H9 (cell line): ENCODE measurements at regions not wholly inside any gene's neighbourhood (a gene's known extent, or its start where the extent isn't known, plus 50 kb on each side); places are given as distances from the start of the nearest gene placed in this dataset.

Experiments used
- DNase-seq: peaks from one replicate; pipeline ENCODE4 v3.0.0-alpha.2; 2017
- H2AFZ ChIP-seq: one replicate; pipeline ENCODE4 v1.6.1; 2013; ENCODE audit warnings: mild to moderate bottlenecking, low read length, control low read depth, moderate library complexity
- H2AK5ac ChIP-seq: 2 replicates; pipeline ENCODE4 v1.6.1; 2013; ENCODE audit warnings: low read length, control low read depth, mixed read lengths; ENCODE audit not compliant: insufficient read length
- H2BK120ac ChIP-seq: one replicate; pipeline ENCODE4 v1.6.1; 2013; ENCODE audit warnings: low read depth, mild to moderate bottlenecking, low read length, control low read depth, inconsistent platforms; ENCODE audit not compliant: poor library complexity, severe bottlenecking
- H2BK12ac ChIP-seq: 2 replicates; pipeline ENCODE4 v1.6.1; 2013; ENCODE audit warnings: low read length, control low read depth, mixed read lengths, low read depth; ENCODE audit not compliant: insufficient read length
- H2BK15ac ChIP-seq: 2 replicates; pipeline ENCODE4 v1.6.1; 2013; ENCODE audit warnings: low read depth, low read length, control low read depth
- H2BK20ac ChIP-seq: one replicate; pipeline ENCODE4 v1.6.1; 2013; ENCODE audit warnings: low read depth, mild to moderate bottlenecking, low read length, control low read depth, inconsistent platforms; ENCODE audit not compliant: poor library complexity, severe bottlenecking
- H2BK5ac ChIP-seq: 2 replicates; pipeline ENCODE4 v1.6.1; 2013; ENCODE audit warnings: low read length, control low read depth, mixed read lengths; ENCODE audit not compliant: insufficient read length
- H3K14ac ChIP-seq: 2 replicates; pipeline ENCODE4 v1.6.1; 2013; ENCODE audit warnings: low read length, control low read depth; ENCODE audit not compliant: insufficient read depth
- H3K18ac ChIP-seq: 2 replicates; pipeline ENCODE4 v1.6.1; 2013; ENCODE audit warnings: low read depth, mild to moderate bottlenecking, mixed read lengths, low read length, control low read depth; ENCODE audit not compliant: insufficient read length
- H3K23ac ChIP-seq: 2 replicates; pipeline ENCODE4 v1.6.1; 2013; ENCODE audit warnings: low read length, control low read depth, mixed read lengths, low read depth; ENCODE audit not compliant: insufficient read length
- H3K23me2 ChIP-seq: 2 replicates; pipeline ENCODE4 v1.6.1; 2013; ENCODE audit warnings: low read depth, mild to moderate bottlenecking, mixed read lengths, low read length, control low read depth; ENCODE audit not compliant: insufficient read length, poor library complexity, severe bottlenecking
- H3K27ac ChIP-seq: 2 replicates; pipeline ENCODE4 v1.5.1; 2013; ENCODE audit warnings: low read length, control low read depth, mixed read lengths, low read depth; ENCODE audit not compliant: insufficient read length
- H3K27me3 ChIP-seq: 2 replicates; pipeline ENCODE4 v1.6.1; 2013; ENCODE audit warnings: low read length, control low read depth, inconsistent platforms; ENCODE audit not compliant: insufficient read depth
- H3K4ac ChIP-seq: 2 replicates; pipeline ENCODE4 v1.6.1; 2013; ENCODE audit warnings: low read depth, mild to moderate bottlenecking, control low read depth, inconsistent platforms, low read length, moderate library complexity
- H3K4me1 ChIP-seq: 2 replicates; pipeline ENCODE4 v1.6.1; 2013; ENCODE audit warnings: low read length, control low read depth, inconsistent platforms; ENCODE audit not compliant: insufficient read depth
- H3K4me2 ChIP-seq: 2 replicates; pipeline ENCODE4 v1.6.1; 2013; ENCODE audit warnings: low read length, control low read depth, mixed read lengths; ENCODE audit not compliant: insufficient read length, insufficient read depth
- H3K56ac ChIP-seq: 2 replicates; pipeline ENCODE4 v1.6.1; 2013; ENCODE audit warnings: low read depth, mild to moderate bottlenecking, mixed read lengths, low read length, control low read depth; ENCODE audit not compliant: insufficient read length
- H3K79me1 ChIP-seq: 2 replicates; pipeline ENCODE4 v1.6.1; 2013; ENCODE audit warnings: low read depth, mild to moderate bottlenecking, moderate library complexity, low read length, control low read depth, inconsistent platforms; ENCODE audit not compliant: insufficient read depth, poor library complexity, severe bottlenecking
- H3K79me2 ChIP-seq: 2 replicates; pipeline ENCODE4 v1.6.1; 2013; ENCODE audit warnings: low read length, control low read depth, inconsistent platforms; ENCODE audit not compliant: insufficient read depth
- H3K9ac ChIP-seq: 2 replicates; pipeline ENCODE4 v1.6.1; 2013; ENCODE audit warnings: low read length, control low read depth, mixed read lengths; ENCODE audit not compliant: insufficient read length; ENCODE audit errors: extremely low read depth
- H3K9me3 ChIP-seq: one replicate; pipeline ENCODE4 v1.6.1; 2013; ENCODE audit warnings: low read depth, low read length, inconsistent platforms; ENCODE audit not compliant: control insufficient read depth
- H3T11ph ChIP-seq: one replicate; pipeline ENCODE4 v1.6.1; 2013; ENCODE audit warnings: mild to moderate bottlenecking, low read length, control low read depth, inconsistent platforms
- H4K20me1 ChIP-seq: one replicate; pipeline ENCODE4 v1.6.1; 2013; ENCODE audit not compliant: control insufficient read depth, insufficient read length, insufficient read depth
- H4K5ac ChIP-seq: 2 replicates; pipeline ENCODE4 v1.6.1; 2013; ENCODE audit warnings: low read depth, mild to moderate bottlenecking, mixed read lengths, low read length, control low read depth; ENCODE audit not compliant: insufficient read length
- H4K8ac ChIP-seq: replicated peaks from 2 replicates; pipeline ENCODE4 v1.6.1; 2013; ENCODE audit warnings: low read length, control low read depth, mixed read lengths, low read depth; ENCODE audit not compliant: insufficient read length
- H4K91ac ChIP-seq: 2 replicates; pipeline ENCODE4 v1.6.1; 2013; ENCODE audit warnings: low read depth, mild to moderate bottlenecking, moderate library complexity, mixed read lengths, low read length, control low read depth; ENCODE audit not compliant: insufficient read length
- H3K27ac Mint-ChIP-seq, 3 experiments: 2 replicates in 2 of 3; 3 replicates in 1 of 3; pipeline ENCODE4 v1.8.0; 2020 to 2021; ENCODE audit warnings: mixed read lengths in 3 of 3, mild to moderate bottlenecking in 1 of 3, moderate library complexity in 1 of 3
- H3K27me3 Mint-ChIP-seq: 2 replicates; pipeline ENCODE4 v1.8.0; 2021; ENCODE audit warnings: low read depth, mild to moderate bottlenecking, moderate library complexity, mixed read lengths
- H3K36me3 Mint-ChIP-seq, 3 experiments: 2 replicates in 2 of 3; 3 replicates in 1 of 3; pipeline ENCODE4 v1.8.0; 2020 to 2021; ENCODE audit warnings: low read depth in 3 of 3, mixed read lengths in 3 of 3; ENCODE audit not compliant: insufficient read depth in 1 of 3
- H3K4me1 Mint-ChIP-seq, 2 experiments: 2 replicates each; pipeline ENCODE4 v1.8.0; 2020; ENCODE audit warnings: mixed read lengths in 2 of 2
- H3K4me3 Mint-ChIP-seq, 2 experiments: 2 replicates in 1 of 2; 3 replicates in 1 of 2; pipeline ENCODE4 v1.8.0; 2020 to 2021; ENCODE audit warnings: mild to moderate bottlenecking in 2 of 2, mixed read lengths in 2 of 2, moderate library complexity in 1 of 2
- H3K9me3 Mint-ChIP-seq, 2 experiments: 2 replicates in 1 of 2; 3 replicates in 1 of 2; pipeline ENCODE4 v1.8.0; 2020; ENCODE audit warnings: mild to moderate bottlenecking in 2 of 2, mixed read lengths in 2 of 2, moderate library complexity in 1 of 2
- WGBS: extraction: QIAGEN DNeasy Blood & Tissue Kit; methylation state at CpG from one replicate; pipeline ENCODE4 v1.1.7; 2013; ENCODE audit warnings: missing lambda C conversion rate, low lambda C conversion rate, mixed read lengths; ENCODE audit not compliant: insufficient read length; ENCODE audit errors: extremely low coverage; 5-methylcytosine and 5-hydroxymethylcytosine counted together
- TF ChIP-seq, protein P1 (sequence below): fragments of 200-600 bp; sonication (generic); conservative IDR thresholded peaks from 3 replicates; pipeline ENCODE4 v1.8.0; 2021; ENCODE audit warnings: antibody characterized with exemption, mild to moderate bottlenecking

DNA sequence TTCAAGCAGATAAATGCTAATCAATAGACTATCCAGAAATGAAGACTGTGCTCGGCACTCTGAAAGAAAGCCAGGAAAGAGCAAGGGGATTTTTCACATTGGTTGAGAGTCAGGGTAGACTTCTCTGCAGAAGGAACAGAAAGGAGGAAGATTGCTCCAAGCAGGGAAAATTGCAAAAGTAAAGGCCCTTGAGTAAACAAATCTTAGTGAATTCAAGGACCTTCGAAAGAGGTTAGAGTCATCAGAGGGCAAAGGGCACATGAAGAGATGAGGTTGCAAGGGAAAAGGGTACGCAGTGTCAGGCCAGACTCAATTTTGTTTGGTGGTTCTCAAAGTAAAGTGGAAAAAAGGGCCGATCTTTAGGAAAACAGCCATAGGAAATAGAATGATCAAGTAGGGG, 157.6 kb upstream of the RAI14 start:
- no peaks in the 10 kb centered on the region for H3K9me3 ChIP-seq
- H3K27me3 ChIP-seq: no peaks in the 10 kb centered on the region
- no peak overlapping the region for H2BK120ac ChIP-seq
- no peak overlapping the region for H2BK20ac ChIP-seq
- no peaks in the 10 kb centered on the region for H3K79me2 ChIP-seq
- no peak overlapping the region for H2BK15ac ChIP-seq
- no peak for DNase-seq
- Mint-ChIP-seq H3K4me1 (peaks cover 20 to 27% of the 10 kb centered on the region in 2 experiments), H3K27ac (no peak overlapping the region), H3K4me3 (no peak overlapping the region), H3K36me3 (no peaks in the 10 kb centered on the region; a peak in 2 of 7 replicates), H3K27me3 (peaks cover 2% of the 10 kb centered on the region), H3K9me3 (peaks cover 2 to 5% of the 10 kb centered on the region in 2 experiments; a peak in 2 of 5 replicates)
- H3K18ac ChIP-seq: no peak overlapping the region
- H3K23me2 ChIP-seq: no peaks in the 10 kb centered on the region
- no peaks in the 10 kb centered on the region for H4K20me1 ChIP-seq
- H3T11ph ChIP-seq: no peak overlapping the region
- no peak overlapping the region for H2BK5ac ChIP-seq
- H2AFZ ChIP-seq: no peak overlapping the region
- H2BK12ac ChIP-seq: no peak overlapping the region
- no peak overlapping the region for H3K23ac ChIP-seq
- H3K9ac ChIP-seq: no peak overlapping the region
- H3K27ac ChIP-seq: no peak overlapping the region
- H3K4me2 ChIP-seq: no peak overlapping the region
- H4K5ac ChIP-seq: no peak overlapping the region
- H3K14ac ChIP-seq: no peak overlapping the region
- WGBS: no CpG with 5 or more reads among the region's 4 CpGs
- H3K56ac ChIP-seq: no peak overlapping the region
- no peak overlapping the region for H4K91ac ChIP-seq
- H3K4me1 ChIP-seq: no peaks in the 10 kb centered on the region
- H4K8ac ChIP-seq: no peak overlapping the region
- no peak overlapping the region for H2AK5ac ChIP-seq
- no peaks in the 10 kb centered on the region for H3K79me1 ChIP-seq
- H3K4ac ChIP-seq: no peak overlapping the region
- TF ChIP-seq, protein P1, sequence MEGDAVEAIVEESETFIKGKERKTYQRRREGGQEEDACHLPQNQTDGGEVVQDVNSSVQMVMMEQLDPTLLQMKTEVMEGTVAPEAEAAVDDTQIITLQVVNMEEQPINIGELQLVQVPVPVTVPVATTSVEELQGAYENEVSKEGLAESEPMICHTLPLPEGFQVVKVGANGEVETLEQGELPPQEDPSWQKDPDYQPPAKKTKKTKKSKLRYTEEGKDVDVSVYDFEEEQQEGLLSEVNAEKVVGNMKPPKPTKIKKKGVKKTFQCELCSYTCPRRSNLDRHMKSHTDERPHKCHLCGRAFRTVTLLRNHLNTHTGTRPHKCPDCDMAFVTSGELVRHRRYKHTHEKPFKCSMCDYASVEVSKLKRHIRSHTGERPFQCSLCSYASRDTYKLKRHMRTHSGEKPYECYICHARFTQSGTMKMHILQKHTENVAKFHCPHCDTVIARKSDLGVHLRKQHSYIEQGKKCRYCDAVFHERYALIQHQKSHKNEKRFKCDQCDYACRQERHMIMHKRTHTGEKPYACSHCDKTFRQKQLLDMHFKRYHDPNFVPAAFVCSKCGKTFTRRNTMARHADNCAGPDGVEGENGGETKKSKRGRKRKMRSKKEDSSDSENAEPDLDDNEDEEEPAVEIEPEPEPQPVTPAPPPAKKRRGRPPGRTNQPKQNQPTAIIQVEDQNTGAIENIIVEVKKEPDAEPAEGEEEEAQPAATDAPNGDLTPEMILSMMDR: no peak
